GM19023 (cell line): ENCODE measurements at regions not wholly inside any gene's neighbourhood (a gene's known extent, or its start where the extent isn't known, plus 50 kb on each side); places are given as distances from the start of the nearest gene placed in this dataset.
"Not testable (repeated sequence)": the region's sequence is repeated elsewhere in the genome, so short reads cannot be mapped to it uniquely, and the experiment has no call there.

Experiments used
- ATAC-seq: cut with Tn5 transposase; IDR thresholded peaks from one replicate; pipeline ENCODE4 v1.9.1; 2021; ENCODE audit warnings: mild to moderate bottlenecking, moderate library complexity; ENCODE audit not compliant: unreplicated experiment

- ATAC-seq: no peak
Observed at GRCh38 chr21:15644489-15644888, 85.3 kb upstream of the USP25 start.

GRCh38 chr21:15645830-15646229 lies 84.0 kb upstream of the USP25 start:
- no peak for ATAC-seq

- no peak for ATAC-seq
Observed at GRCh38 chr21:15650735-15651134, 79.0 kb upstream of the USP25 start.

- ATAC-seq: no peak
Observed at GRCh38 chr21:15651172-15651571, 78.6 kb upstream of the USP25 start.

- no peak for ATAC-seq
Observed at GRCh38 chr21:15653710-15654109, 76.1 kb upstream of the USP25 start.

- no peak for ATAC-seq
Observed at GRCh38 chr21:15654171-15654570, 75.6 kb upstream of the USP25 start.

GRCh38 chr21:15659753-15660422 lies 69.9 kb upstream of the USP25 start:
- no peak for ATAC-seq

GRCh38 chr21:15660423-15660804 lies 69.4 kb upstream of the USP25 start:
- ATAC-seq: no peak

GRCh38 chr21:15667010-15667409 lies 62.8 kb upstream of the USP25 start:
- ATAC-seq: no peak

- no peak for ATAC-seq
Observed at GRCh38 chr21:15667819-15668218, 62.0 kb upstream of the USP25 start.

- ATAC-seq: no peak
Observed at GRCh38 chr21:15669247-15669646, 60.5 kb upstream of the USP25 start.

GRCh38 chr21:15671188-15671587 lies 58.6 kb upstream of the USP25 start:
- no peak for ATAC-seq

GRCh38 chr21:15672578-15672977 lies 57.2 kb upstream of the USP25 start:
- ATAC-seq: not testable (repeated sequence)

- ATAC-seq: no peak
Observed at GRCh38 chr21:15676935-15677334, 52.8 kb upstream of the USP25 start.

GRCh38 chr21:15679630-15680029 lies 50.2 kb upstream of the USP25 start:
- no peak for ATAC-seq
